Endothelial cell (in vitro differentiated cells): ENCODE measurements at regions not wholly inside any gene's neighbourhood (a gene's known extent, or its start where the extent isn't known, plus 50 kb on each side); places are given as distances from the start of the nearest gene placed in this dataset.

Experiments
- DNase-seq: peaks from one replicate; pipeline ENCODE4 v3.0.0; 2021; ENCODE audit warnings: low spot score
- H3K27ac Mint-ChIP-seq: one replicate; pipeline ENCODE4 v1.8.0; 2021; ENCODE audit warnings: mixed read lengths, inconsistent platforms; ENCODE audit not compliant: unreplicated experiment
- H3K27me3 Mint-ChIP-seq: one replicate; pipeline ENCODE4 v1.8.0; 2021; ENCODE audit warnings: mild to moderate bottlenecking, moderate library complexity, mixed read lengths, inconsistent platforms; ENCODE audit not compliant: unreplicated experiment
- H3K36me3 Mint-ChIP-seq: one replicate; pipeline ENCODE4 v1.8.0; 2021; ENCODE audit warnings: mild to moderate bottlenecking, low read depth, mixed read lengths, inconsistent platforms; ENCODE audit not compliant: unreplicated experiment
- H3K4me1 Mint-ChIP-seq: one replicate; pipeline ENCODE4 v1.8.0; 2021; ENCODE audit warnings: mild to moderate bottlenecking, mixed read lengths, inconsistent platforms; ENCODE audit not compliant: unreplicated experiment
- H3K4me3 Mint-ChIP-seq: one replicate; pipeline ENCODE4 v1.8.0; 2021; ENCODE audit warnings: mild to moderate bottlenecking, mixed read lengths, inconsistent platforms; ENCODE audit not compliant: unreplicated experiment
- H3K9me3 Mint-ChIP-seq: one replicate; pipeline ENCODE4 v1.8.0; 2021; ENCODE audit warnings: mixed read lengths, inconsistent platforms; ENCODE audit not compliant: unreplicated experiment
- TF ChIP-seq, protein P1 (sequence below): fragments of 200-600 bp; sonication (generic); IDR thresholded peaks from one replicate; pipeline ENCODE4 v1.5.0; 2021; ENCODE audit warnings: antibody characterized with exemption; ENCODE audit not compliant: unreplicated experiment

DNA sequence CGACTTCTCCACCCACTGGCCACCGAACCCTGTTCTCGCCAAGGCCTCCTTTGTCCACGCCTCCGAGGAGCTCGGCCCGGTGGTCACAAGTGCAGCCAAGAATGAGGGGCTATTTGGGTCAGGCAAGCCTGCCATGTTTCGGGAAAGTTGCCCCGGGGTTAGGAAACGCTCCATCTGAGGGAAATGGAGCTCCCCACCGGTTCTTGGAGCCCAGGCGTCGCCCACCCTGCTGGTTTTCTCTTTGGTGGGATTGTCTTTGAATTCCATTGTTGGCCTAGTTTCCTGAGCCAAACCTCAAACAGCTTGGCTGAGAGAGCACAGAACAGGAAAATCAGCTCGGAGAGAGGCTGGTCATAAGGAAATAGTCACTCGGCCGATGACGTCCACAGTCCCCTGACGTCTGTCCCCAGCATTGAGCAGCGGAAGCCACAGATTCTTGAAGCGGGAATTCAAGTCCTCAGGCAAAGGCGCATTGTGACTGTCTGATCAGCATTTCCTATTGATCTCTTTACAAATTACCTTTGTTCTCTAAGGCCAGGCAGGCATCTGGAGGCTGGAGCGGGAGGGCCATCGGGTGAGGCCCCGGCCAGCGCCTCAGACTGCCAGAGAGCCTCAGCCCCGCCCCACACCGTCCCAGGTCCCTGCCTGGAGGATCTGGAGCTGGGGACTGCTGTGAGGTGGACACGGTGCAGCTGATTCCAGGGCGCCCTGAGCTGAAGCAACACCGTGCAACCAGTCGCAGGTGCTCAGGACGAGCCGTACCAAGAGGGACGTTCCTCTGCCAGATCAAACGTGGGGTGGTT is 138.6 kb downstream of the DLL1 start:
- Mint-ChIP-seq H3K27me3 (peaks cover 10% of the 10 kb centered on the region), H3K4me3 (no peak overlapping the region), H3K9me3 (no peaks in the 10 kb centered on the region), H3K27ac (peak overlapping the region; percentile 90), H3K36me3 (no peaks in the 10 kb centered on the region), H3K4me1 (peaks cover 21% of the 10 kb centered on the region)
- DNase-seq, result peak; percentile 30
- TF ChIP-seq, protein P1, sequence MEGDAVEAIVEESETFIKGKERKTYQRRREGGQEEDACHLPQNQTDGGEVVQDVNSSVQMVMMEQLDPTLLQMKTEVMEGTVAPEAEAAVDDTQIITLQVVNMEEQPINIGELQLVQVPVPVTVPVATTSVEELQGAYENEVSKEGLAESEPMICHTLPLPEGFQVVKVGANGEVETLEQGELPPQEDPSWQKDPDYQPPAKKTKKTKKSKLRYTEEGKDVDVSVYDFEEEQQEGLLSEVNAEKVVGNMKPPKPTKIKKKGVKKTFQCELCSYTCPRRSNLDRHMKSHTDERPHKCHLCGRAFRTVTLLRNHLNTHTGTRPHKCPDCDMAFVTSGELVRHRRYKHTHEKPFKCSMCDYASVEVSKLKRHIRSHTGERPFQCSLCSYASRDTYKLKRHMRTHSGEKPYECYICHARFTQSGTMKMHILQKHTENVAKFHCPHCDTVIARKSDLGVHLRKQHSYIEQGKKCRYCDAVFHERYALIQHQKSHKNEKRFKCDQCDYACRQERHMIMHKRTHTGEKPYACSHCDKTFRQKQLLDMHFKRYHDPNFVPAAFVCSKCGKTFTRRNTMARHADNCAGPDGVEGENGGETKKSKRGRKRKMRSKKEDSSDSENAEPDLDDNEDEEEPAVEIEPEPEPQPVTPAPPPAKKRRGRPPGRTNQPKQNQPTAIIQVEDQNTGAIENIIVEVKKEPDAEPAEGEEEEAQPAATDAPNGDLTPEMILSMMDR, result no peak

DNA sequence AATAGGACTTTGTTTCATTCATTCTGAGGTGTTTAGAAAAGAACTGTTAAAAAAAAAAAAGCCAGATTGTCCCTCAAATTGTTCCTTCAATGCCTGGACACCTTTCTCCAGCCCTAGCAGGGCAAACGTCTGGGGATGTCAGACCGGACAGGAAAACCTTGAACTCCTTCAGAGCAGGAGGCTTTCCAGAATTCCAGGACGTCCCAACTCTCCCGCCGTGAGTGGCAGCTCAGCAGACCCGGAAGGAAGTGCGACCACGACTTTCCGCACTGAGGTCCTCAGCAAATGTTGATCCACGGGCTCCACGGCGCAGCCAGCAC is 139.1 kb downstream of the DLL1 start:
- Mint-ChIP-seq H3K27me3 (peaks cover 10% of the 10 kb centered on the region), H3K9me3 (no peaks in the 10 kb centered on the region), H3K36me3 (no peaks in the 10 kb centered on the region), H3K27ac (peak overlapping the region; percentile 90), H3K4me1 (peaks cover 21% of the 10 kb centered on the region), H3K4me3 (no peak overlapping the region)
- no peak for DNase-seq
- TF ChIP-seq, protein P1, result no peak

DNA sequence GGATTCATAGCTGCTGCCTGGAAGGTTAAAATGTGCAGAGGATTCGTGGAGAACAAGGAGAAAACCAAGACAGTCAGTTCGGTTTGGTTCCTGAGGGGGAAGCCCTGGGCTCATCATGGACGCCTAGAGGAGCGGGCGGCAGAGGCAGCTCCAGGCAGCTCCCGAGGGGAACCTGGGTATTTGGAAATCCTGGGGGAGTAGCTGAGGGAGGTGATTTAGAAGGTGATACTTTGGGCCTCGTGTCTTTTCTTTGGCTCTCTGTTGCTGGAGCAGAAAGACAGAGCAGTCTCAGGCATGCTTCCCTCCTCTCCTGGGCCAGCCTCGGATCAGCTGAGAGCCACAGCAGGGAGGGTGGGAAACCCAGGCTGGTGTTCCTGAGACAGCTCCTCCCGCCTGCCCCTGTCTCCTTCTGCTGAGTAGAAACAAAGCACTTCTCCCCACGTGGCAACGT is 139.5 kb downstream of the DLL1 start:
- peaks cover 10% of the 10 kb centered on the region for H3K27me3 Mint-ChIP-seq
- H3K4me3 Mint-ChIP-seq, result no peak overlapping the region
- no peaks in the 10 kb centered on the region for H3K9me3 Mint-ChIP-seq
- TF ChIP-seq, protein P1, result no peak
- peak overlapping the region; percentile 90 for H3K27ac Mint-ChIP-seq
- peaks cover 21% of the 10 kb centered on the region for H3K4me1 Mint-ChIP-seq
- no peak for DNase-seq
- H3K36me3 Mint-ChIP-seq, result no peaks in the 10 kb centered on the region

DNA sequence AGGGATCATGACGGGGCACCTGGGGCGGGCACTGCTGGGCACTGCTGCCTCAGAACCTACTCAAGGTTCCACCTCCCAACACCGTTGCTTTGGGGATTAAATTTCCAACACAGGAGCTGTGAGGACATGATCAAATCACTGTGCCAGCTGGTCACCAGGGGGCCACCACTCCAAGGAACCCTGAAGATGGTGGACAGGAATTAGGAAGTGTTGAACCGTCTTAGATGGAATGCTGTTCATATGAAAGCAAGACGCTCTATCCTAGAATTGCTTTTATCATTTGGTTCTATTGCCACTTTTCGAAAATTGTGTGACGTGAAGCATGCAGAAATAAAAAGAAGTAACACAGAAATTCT is 140.3 kb downstream of the DLL1 start:
- peaks cover 21% of the 10 kb centered on the region for H3K4me1 Mint-ChIP-seq
- H3K27me3 Mint-ChIP-seq, result peaks cover 10% of the 10 kb centered on the region
- H3K27ac Mint-ChIP-seq, result no peak overlapping the region
- H3K4me3 Mint-ChIP-seq, result no peak overlapping the region
- no peaks in the 10 kb centered on the region for H3K36me3 Mint-ChIP-seq
- DNase-seq, result no peak
- TF ChIP-seq, protein P1, result no peak
- H3K9me3 Mint-ChIP-seq, result no peaks in the 10 kb centered on the region
